GM18907 (cell line): ENCODE measurements at regions not wholly inside any gene's neighbourhood (a gene's known extent, or its start where the extent isn't known, plus 50 kb on each side); places are given as distances from the start of the nearest gene placed in this dataset.

Experiments
- ATAC-seq: cut with Tn5 transposase; IDR thresholded peaks from one replicate; pipeline ENCODE4 v1.9.1; 2021; ENCODE audit warnings: mild to moderate bottlenecking, moderate library complexity; ENCODE audit not compliant: unreplicated experiment

DNA sequence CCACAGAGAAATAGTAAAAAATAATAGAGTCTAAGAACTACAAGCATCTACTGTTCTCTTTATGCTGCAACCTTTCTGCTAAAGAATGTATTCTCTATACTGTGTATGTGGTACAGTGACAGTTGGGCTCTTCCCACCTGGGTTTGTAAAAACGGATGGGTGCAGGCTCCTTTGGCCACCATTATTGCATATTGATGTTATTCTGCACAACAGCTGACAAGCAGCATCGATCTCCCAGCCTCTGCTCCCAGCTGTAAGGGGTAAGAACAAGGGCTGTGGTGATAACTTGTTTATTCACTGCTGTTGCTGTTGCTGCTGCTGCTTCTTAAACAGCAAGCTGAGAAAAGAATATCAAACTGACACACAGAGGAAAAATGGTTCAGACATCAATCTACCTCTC, 56.1 kb downstream of the KCNRG start:
- no peak for ATAC-seq

GRCh38 chr13:50072676-50073075, 57.4 kb downstream of the KCNRG start:
- no peak for ATAC-seq

DNA sequence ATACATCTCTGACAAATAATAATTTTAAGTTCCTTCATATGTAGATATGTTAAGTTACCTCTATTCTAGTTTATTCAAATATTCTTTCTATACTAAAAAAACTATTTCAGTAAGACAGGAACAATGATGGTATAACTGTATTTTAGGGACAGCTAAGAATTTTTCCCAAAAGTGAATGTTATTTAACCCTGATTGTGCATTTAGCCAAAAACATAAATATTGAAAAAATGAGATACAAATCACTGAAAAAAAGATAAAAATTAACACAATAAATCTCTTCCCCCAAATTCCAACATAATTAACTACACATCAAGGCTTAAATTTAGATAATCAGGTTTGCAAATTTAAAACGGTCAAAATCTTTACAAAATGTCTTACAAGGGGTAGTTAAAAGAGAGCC, 58.1 kb downstream of the KCNRG start:
- no peak for ATAC-seq

DNA sequence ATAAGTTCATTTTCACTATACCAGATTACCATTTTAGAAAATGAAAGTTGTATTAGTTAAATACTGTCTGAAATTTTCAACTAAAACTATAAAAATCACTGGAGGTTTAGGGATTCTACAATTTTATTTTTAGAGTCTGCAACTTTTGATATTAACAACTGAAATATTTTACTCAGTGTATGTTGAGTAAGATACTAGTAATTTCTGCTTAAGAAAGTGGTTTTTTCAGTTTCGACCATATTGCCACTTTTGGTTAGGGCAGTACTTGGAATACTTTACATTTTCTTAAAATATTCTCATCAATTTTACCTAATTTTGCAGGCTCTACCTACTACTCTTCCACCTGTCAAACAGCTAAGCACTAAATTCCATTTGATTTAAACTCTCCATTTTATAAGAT, 59.6 kb downstream of the KCNRG start:
- peak; percentile 60 for ATAC-seq

- ATAC-seq: no peak
These were observed 60.4 kb downstream of the KCNRG start for GRCh38 chr13:50075619-50076097.

DNA sequence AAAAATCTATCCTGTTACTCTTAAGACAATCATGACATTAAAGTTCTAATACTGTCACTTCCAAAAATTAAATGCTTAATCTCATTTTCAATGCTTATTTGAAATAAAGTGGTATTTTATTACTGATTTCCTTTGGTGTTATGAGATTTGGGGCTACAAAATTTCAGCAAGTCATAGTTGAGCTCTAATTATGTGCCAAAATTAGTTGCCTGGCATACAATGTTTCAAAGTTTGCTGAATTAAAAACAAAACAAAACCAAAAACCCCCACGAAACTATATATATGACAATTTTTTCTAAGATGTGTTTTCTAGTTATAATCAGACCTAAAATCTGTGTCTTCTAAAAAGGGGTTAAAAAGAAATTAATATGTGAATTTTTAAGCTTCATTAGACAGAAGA, 62.2 kb downstream of the KCNRG start:
- ATAC-seq: no peak

GRCh38 chr13:50078231-50078894, 63.1 kb downstream of the KCNRG start:
- no peak for ATAC-seq

GRCh38 chr13:50078895-50079654, 63.8 kb downstream of the KCNRG start:
- no peak for ATAC-seq

DNA sequence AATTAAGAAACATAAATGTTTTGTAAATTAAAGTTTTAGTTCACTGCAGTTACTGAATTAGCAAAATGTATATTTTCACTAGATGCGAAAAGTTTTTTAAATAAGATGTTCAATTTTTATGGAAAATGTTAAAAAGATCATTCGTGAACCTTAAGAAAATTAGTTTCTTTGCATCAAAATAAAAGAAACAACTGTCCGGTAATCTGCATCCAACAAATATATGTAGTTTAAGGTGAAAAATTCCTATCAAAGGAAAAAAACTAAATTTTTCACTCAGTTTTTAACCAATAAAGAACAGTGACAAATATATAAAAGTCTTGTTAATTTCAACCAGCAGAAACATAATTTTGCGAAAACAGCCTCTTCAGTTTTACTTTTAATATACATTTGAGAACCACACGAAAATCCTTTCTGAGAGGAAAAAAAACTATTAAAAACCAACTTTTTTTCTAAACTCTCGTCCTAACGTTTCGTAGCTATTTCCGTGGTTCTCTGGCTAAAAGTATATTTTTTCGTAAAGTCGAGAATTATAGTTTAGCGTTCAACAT, 64.5 kb downstream of the KCNRG start:
- ATAC-seq: no peak

DNA sequence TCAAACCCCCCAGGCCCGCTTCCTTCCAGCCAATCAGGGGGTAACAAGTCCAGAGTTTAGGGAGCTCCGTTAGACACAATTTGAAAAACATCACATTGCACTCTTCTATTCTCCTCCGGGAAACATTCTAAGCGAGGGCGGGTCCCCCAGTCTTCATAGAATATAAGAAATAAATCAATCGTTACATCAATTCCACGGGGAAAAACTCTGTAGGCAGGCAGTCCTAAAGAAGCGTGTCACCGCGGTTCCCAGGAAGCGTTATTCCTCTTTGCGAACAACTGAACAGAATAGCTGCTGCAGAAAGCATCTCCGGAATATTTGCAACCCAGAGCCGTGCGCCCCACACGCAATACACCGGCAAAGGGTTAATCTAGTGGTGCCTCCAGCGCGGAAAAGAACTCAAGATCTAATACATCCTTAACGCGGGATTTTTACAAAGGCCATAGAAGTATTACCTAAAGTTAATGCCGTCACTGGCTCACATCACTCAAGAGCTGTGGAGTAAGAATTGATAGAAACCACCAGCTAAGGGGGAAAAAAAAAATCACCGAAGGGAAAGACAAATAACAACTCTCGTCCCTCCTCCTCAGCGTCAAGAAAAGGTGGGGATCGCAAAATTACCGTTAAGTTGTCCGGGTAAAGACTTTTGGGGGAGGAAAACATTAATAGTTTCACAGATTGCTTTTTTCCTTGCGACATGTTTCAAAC, 65.1 kb downstream of the KCNRG start:
- no peak for ATAC-seq

- peak; percentile 12 for ATAC-seq
These were observed 65.9 kb downstream of the KCNRG start for GRCh38 chr13:50080911-50081678.

DNA sequence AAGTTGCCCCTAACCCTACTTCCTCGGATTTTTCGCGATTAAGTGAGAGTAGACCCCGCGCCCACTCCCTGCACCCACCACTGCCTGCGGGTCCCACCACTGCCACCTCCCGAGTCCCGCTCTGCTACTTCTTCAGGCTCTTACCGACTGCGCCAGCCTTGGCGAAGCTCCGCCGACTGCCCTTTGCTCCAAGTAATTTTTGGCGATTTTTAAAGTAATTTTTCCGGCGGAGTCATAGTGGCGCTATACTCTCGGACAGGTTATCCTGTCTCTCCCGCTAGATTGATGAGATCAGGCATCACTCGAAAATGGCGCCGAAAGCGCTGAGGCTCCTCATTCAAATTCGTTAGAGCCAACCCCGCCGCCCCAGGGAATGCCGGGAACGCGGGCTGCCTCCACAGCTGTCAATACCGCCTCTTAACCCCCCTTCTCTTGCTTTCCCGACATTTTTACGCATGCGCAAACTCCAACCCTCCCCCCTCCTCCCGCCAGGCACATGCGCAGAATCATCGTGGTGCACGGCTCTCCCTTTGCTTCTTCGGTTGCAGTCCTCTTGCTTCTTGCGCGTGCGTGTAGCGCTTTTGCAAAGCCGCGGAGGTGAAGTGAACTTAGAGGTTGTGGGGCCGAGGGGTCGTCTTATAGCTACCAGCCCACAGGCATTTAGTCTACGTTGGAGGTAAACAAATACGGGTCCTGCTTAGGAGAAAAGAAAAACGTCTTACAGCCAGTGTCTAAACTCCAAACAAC, 66.6 kb downstream of the KCNRG start:
- peak; percentile 79 for ATAC-seq

GRCh38 chr13:50082426-50083281, 67.4 kb downstream of the KCNRG start:
- peak; percentile 58 for ATAC-seq

- ATAC-seq: no peak
These were observed 69.8 kb downstream of the KCNRG start for GRCh38 chr13:50085063-50085462.

DNA sequence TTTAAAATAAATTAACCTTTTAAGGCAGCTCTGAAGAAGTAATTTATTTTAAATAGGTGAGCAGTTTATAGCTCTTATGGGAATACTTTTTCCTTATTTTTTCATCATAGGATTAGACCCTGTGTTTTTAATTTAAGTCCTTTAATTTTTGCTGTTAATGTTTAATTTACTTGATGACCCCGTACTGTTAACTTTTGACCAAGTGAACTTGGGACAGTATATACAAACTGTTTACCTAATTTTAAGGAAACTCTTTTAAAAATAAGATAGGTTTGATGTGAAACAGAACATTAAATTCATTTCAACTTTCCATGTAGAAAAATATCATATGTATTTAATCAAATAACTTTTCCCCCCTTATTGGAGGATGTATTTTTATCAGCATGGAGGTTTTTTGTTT, 74.4 kb downstream of the KCNRG start:
- ATAC-seq: no peak

DNA sequence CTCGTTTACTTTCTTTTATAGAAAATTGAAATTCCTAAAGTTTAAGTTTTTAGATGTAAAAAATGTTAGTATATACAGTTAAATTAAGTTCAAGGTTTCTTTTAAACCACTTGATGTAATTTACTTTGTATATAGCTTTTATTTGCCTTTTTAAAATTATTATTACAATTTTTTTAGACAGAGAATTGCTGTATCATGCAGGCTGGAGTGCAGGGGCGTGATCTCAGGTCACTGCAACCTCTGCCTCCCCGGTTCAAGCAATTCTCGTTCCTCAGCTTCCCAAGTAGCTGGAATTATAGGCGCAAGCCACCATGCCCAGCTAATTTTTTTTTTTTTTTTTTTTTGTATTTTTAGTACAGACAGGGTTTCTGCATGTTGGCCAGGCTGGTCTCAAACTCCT, 75.0 kb downstream of the KCNRG start:
- no peak for ATAC-seq

DNA sequence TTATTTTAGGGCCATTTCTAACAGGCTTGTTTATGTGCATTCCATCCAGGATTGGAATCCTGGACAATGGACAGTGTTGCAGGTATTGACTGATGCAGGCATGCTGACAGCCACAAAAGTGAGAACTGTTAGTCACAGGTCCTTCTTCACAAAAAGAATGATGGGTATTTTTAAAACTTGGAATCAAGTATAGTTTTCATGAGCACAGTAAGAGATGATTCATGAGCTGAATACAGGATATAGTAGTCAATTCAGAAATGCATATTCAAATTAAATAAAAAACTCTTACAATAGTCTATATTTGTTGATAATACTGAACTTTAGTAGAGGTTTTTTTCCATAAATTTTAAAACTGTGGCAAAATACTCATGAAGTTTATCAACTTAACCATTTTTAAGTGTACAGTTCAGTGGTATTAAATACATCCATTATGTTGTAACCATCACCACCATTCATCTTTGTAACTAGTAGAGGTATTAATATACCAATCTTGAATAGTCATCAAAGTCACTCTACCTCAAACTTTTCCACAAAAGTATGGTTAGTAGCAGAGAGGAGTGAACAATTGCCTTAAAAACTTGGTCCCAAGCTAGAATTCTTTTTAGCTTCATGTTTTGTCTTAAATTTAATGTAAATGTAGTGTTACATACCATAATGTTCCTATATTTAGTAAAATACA, 79.5 kb downstream of the KCNRG start:
- ATAC-seq: no peak

DNA sequence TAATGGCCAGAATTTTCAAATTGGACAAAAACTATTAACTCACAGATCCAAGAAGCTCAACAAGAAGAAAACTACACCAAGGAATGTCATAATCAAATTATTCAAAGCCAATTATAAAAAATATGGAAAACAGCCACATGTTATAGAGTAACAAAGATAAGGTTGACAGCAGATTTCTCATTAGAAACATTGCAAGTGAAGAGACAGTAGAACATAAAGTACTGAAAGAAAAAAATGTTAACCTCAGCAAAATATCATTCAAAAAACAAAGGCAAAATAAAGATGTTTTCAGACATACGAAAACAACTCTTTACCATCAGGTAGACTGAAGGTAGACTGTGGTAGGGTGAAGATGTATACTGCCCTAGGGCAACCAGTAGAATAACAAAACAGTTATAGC, 83.4 kb downstream of the KCNRG start:
- ATAC-seq: no peak

DNA sequence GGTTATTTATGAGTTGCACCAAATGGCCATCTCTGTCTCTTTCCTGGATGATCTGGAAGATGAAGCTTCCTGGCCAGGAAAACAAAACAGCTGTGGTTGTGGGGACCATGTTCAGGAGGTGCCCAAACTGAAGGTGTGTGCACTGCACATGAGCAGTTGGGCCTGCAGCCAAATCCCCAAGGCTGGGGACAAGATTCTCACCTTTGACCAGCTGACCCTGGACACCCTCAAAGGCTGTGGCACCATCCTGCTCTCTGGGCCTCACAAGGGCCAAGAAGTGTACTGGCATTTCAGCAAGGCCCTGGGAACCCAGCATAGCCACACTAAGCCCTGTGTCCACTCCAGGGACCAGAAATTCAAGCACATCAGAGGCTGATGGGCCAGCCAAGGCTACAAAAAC, 84.2 kb downstream of the KCNRG start:
- ATAC-seq: no peak
